Activated naive CD4-positive, alpha-beta T cell treated with anti-CD3 and anti-CD28 coated beads for 36 hours (primary cell): ENCODE measurements at regions not wholly inside any gene's neighbourhood (a gene's known extent, or its start where the extent isn't known, plus 50 kb on each side); places are given as distances from the start of the nearest gene placed in this dataset.

Source experiments
- CTCF ChIA-PET: fragments of 350-600 bp; sonication (Branson Sonifier 250); formaldehyde crosslinking; loops from one replicate; lab custom pipeline; 2021; ENCODE audit warnings: antibody characterized with exemption; lab: Charles Lee
- DNase-seq: peaks from one replicate; pipeline ENCODE4 v3.0.0-alpha.2; 2020
- H3K27ac Mint-ChIP-seq: one replicate; pipeline ENCODE4 v1.8.0; 2021; ENCODE audit warnings: mild to moderate bottlenecking, mixed read lengths
- H3K27me3 Mint-ChIP-seq: one replicate; pipeline ENCODE4 v1.8.0; 2021; ENCODE audit warnings: low read depth, mixed read lengths
- H3K36me3 Mint-ChIP-seq: one replicate; pipeline ENCODE4 v1.8.0; 2021; ENCODE audit warnings: low read depth, mixed read lengths
- H3K4me1 Mint-ChIP-seq: one replicate; pipeline ENCODE4 v1.8.0; 2021; ENCODE audit warnings: low read depth, mixed read lengths
- H3K4me3 Mint-ChIP-seq: one replicate; pipeline ENCODE4 v1.8.0; 2021; ENCODE audit warnings: mild to moderate bottlenecking, moderate library complexity, mixed read lengths
- H3K9me3 Mint-ChIP-seq: one replicate; pipeline ENCODE4 v1.8.0; 2021; ENCODE audit warnings: mixed read lengths
- intact Hi-C: fragments of 100-400 bp; cut with micrococcal nuclease; formaldehyde crosslinking; loops from one replicate; pipeline ENCODE4 v1.15.1; 2023

- CTCF ChIA-PET, result no interaction called here
Observed at GRCh38 chr1:230536641-230537155, 105.6 kb upstream of the COG2 start.

GRCh38 chr1:230534224-230534623, 108.1 kb upstream of the COG2 start:
- CTCF ChIA-PET, result no interaction called here
- Mint-ChIP-seq H3K27me3 (peaks cover 17% of the 10 kb centered on the region), H3K27ac (no peak overlapping the region), H3K9me3 (peaks cover 15% of the 10 kb centered on the region), H3K36me3 (no peaks in the 10 kb centered on the region), H3K4me3 (no peak overlapping the region), H3K4me1 (no peaks in the 10 kb centered on the region)
- DNase-seq, result no peak
- intact Hi-C loops, result no loop called here

More at GRCh38 chr1:230536641-230537155, 105.6 kb upstream of the COG2 start:
- Mint-ChIP-seq H3K4me1 (no peaks in the 10 kb centered on the region), H3K27ac (no peak overlapping the region), H3K4me3 (no peak overlapping the region), H3K27me3 (peaks cover 8% of the 10 kb centered on the region), H3K36me3 (no peaks in the 10 kb centered on the region), H3K9me3 (peaks cover 9% of the 10 kb centered on the region)
- intact Hi-C loops, result no loop called here
- DNase-seq, result no peak

- Mint-ChIP-seq H3K36me3 (no peaks in the 10 kb centered on the region), H3K4me1 (no peaks in the 10 kb centered on the region), H3K4me3 (no peak overlapping the region), H3K27me3 (peaks cover 34% of the 10 kb centered on the region), H3K27ac (no peak overlapping the region), H3K9me3 (peaks cover 17% of the 10 kb centered on the region)
- no peak for DNase-seq
- intact Hi-C loops, result no loop called here
- CTCF ChIA-PET, result no interaction called here
Observed at GRCh38 chr1:230531103-230531502, 105.0 kb upstream of the PGBD5 start.

- DNase-seq, result no peak
- H3K4me3 Mint-ChIP-seq, result no peak overlapping the region
- H3K4me1 Mint-ChIP-seq, result no peaks in the 10 kb centered on the region
- no peaks in the 10 kb centered on the region for H3K36me3 Mint-ChIP-seq
- CTCF ChIA-PET, result no interaction called here
- H3K9me3 Mint-ChIP-seq, result peaks cover 2% of the 10 kb centered on the region
- intact Hi-C loops, result no loop called here
- H3K27me3 Mint-ChIP-seq, result peaks cover 23% of the 10 kb centered on the region
- no peak overlapping the region for H3K27ac Mint-ChIP-seq
Observed at GRCh38 chr1:230519246-230519645, 93.1 kb upstream of the PGBD5 start.

GRCh38 chr1:230518511-230518910, 92.4 kb upstream of the PGBD5 start:
- no peak for DNase-seq
- peaks cover 23% of the 10 kb centered on the region for H3K27me3 Mint-ChIP-seq
- CTCF ChIA-PET, result no interaction called here
- no peaks in the 10 kb centered on the region for H3K36me3 Mint-ChIP-seq
- H3K27ac Mint-ChIP-seq, result no peak overlapping the region
- H3K9me3 Mint-ChIP-seq, result peaks cover 3% of the 10 kb centered on the region
- intact Hi-C loops, result no loop called here
- H3K4me1 Mint-ChIP-seq, result no peaks in the 10 kb centered on the region
- H3K4me3 Mint-ChIP-seq, result no peak overlapping the region

- no peak overlapping the region for H3K4me3 Mint-ChIP-seq
- H3K36me3 Mint-ChIP-seq, result no peaks in the 10 kb centered on the region
- no peak overlapping the region for H3K27ac Mint-ChIP-seq
- no peaks in the 10 kb centered on the region for H3K4me1 Mint-ChIP-seq
- DNase-seq, result no peak
- H3K9me3 Mint-ChIP-seq, result peaks cover 3% of the 10 kb centered on the region
- CTCF ChIA-PET, result no interaction called here
- intact Hi-C loops, result no loop called here
- peaks cover 24% of the 10 kb centered on the region for H3K27me3 Mint-ChIP-seq
Observed at GRCh38 chr1:230517786-230518185, 91.7 kb upstream of the PGBD5 start.

- no peak for DNase-seq
- H3K9me3 Mint-ChIP-seq, result peaks cover 3% of the 10 kb centered on the region
- no peak overlapping the region for H3K4me3 Mint-ChIP-seq
- H3K4me1 Mint-ChIP-seq, result no peaks in the 10 kb centered on the region
- peaks cover 24% of the 10 kb centered on the region for H3K27me3 Mint-ChIP-seq
- intact Hi-C loops, result no loop called here
- H3K27ac Mint-ChIP-seq, result no peak overlapping the region
- CTCF ChIA-PET, result no interaction called here
- no peaks in the 10 kb centered on the region for H3K36me3 Mint-ChIP-seq
Observed at GRCh38 chr1:230517326-230517725, 91.2 kb upstream of the PGBD5 start.

GRCh38 chr1:230516889-230517288, 90.8 kb upstream of the PGBD5 start:
- H3K27ac Mint-ChIP-seq, result no peak overlapping the region
- no peak for DNase-seq
- peaks cover 3% of the 10 kb centered on the region for H3K9me3 Mint-ChIP-seq
- H3K4me1 Mint-ChIP-seq, result no peaks in the 10 kb centered on the region
- no peak overlapping the region for H3K4me3 Mint-ChIP-seq
- intact Hi-C loops, result no loop called here
- CTCF ChIA-PET, result no interaction called here
- no peaks in the 10 kb centered on the region for H3K36me3 Mint-ChIP-seq
- peaks cover 24% of the 10 kb centered on the region for H3K27me3 Mint-ChIP-seq

GRCh38 chr1:230515451-230516145, 89.5 kb upstream of the PGBD5 start:
- H3K4me3 Mint-ChIP-seq, result no peak overlapping the region
- H3K27me3 Mint-ChIP-seq, result peaks cover 22% of the 10 kb centered on the region
- DNase-seq, result no peak
- CTCF ChIA-PET, result interaction anchor here (0.6 kb wide), 1 partner anchor 31 kb away, joined by 3 read pairs; no protein-coding TSS in a partner anchor
- H3K36me3 Mint-ChIP-seq, result no peaks in the 10 kb centered on the region
- peaks cover 1% of the 10 kb centered on the region for H3K9me3 Mint-ChIP-seq
- intact Hi-C loops, result no loop called here
- H3K4me1 Mint-ChIP-seq, result no peaks in the 10 kb centered on the region
- H3K27ac Mint-ChIP-seq, result no peak overlapping the region

GRCh38 chr1:230510496-230510895, 84.4 kb upstream of the PGBD5 start:
- intact Hi-C loops, result no loop called here
- CTCF ChIA-PET, result no interaction called here

GRCh38 chr1:230509281-230509977, 83.3 kb upstream of the PGBD5 start:
- peaks cover 14% of the 10 kb centered on the region for H3K27me3 Mint-ChIP-seq

More at GRCh38 chr1:230510496-230510895, 84.4 kb upstream of the PGBD5 start:
- Mint-ChIP-seq H3K36me3 (no peaks in the 10 kb centered on the region), H3K9me3 (peaks cover 1% of the 10 kb centered on the region), H3K4me3 (no peak overlapping the region), H3K27me3 (peaks cover 19% of the 10 kb centered on the region), H3K27ac (no peak overlapping the region), H3K4me1 (no peaks in the 10 kb centered on the region)
- no peak for DNase-seq

GRCh38 chr1:230507666-230508402, 81.7 kb upstream of the PGBD5 start:
- no peak for DNase-seq
- Mint-ChIP-seq H3K36me3 (no peaks in the 10 kb centered on the region), H3K27me3 (peaks cover 6% of the 10 kb centered on the region), H3K9me3 (no peaks in the 10 kb centered on the region), H3K27ac (no peak overlapping the region), H3K4me1 (no peaks in the 10 kb centered on the region), H3K4me3 (no peak overlapping the region)
- CTCF ChIA-PET, result no interaction called here
- intact Hi-C loops, result no loop called here

More at GRCh38 chr1:230509281-230509977, 83.3 kb upstream of the PGBD5 start:
- Mint-ChIP-seq H3K36me3 (no peaks in the 10 kb centered on the region), H3K4me3 (no peak overlapping the region), H3K4me1 (no peaks in the 10 kb centered on the region), H3K9me3 (peaks cover 1% of the 10 kb centered on the region), H3K27ac (no peak overlapping the region)
- no peak for DNase-seq
- intact Hi-C loops, result no loop called here
- CTCF ChIA-PET, result no interaction called here
